T47D (cell line): ENCODE measurements at regions not wholly inside any gene's neighbourhood (a gene's known extent, or its start where the extent isn't known, plus 50 kb on each side); places are given as distances from the start of the nearest gene placed in this dataset.

ENCODE experiments used
- DNase-seq, 2 experiments: peaks; one replicate each; pipeline versions ENCODE4 v3.0.0 to v3.0.0-alpha.2; 2011 to 2012; ENCODE audit warnings: low read depth in 1 of 2, low spot score in 1 of 2
- JUND ChIP-seq: IDR thresholded peaks from 2 replicates; pipeline ENCODE4 v1.6.1; 2012; ENCODE audit warnings: low read depth
- in situ Hi-C: cut with HindIII; loops from 2 replicates; pipeline ENCODE4 v1.10.0; 2016; ENCODE audit warnings: low sequenced_read_pairs, low pct_unique_long_range_greater_than_20kb

DNA sequence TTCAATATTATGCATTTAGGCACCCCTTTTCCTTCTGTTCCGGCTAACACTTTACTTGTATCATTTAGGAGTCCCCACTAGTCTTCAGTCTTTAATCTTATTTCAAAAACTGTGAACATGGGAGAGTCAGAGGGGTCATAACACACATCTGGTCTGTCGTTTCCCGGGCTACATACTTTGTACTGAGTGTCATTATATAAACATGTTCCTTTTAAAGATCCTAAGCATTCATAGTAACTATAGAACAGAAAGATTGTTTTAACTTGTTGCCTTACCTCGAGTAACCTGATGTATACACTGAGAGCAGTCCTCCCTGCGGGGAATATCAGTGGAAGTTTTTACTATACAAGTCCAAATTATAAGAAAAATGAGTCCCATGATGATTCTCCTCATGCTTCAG is 78.2 kb upstream of the VEPH1 start:
- in situ Hi-C loops, result no loop called here
- DNase-seq, result no peak
- TF ChIP-seq JUND, result no peak

DNA sequence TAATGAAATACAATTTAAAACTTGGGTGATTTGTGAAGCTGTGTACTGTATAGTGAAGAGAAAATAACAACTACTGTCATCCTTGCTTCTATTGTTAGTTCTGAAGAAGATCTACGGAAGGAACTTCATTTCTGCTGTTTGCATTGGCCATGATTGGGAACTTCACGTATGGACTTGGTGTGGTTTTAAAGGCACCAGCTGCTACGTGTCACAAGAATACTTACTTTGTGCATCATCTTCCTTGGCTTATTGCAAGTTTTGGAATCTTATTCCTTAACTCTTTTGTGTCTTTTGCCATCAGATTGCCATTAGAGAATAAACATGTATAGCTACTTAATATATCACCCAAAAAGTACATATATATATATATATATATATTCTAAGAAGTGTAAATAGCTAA is 75.0 kb upstream of the VEPH1 start:
- TF ChIP-seq JUND, result no peak
- in situ Hi-C loops, result no loop called here

DNA sequence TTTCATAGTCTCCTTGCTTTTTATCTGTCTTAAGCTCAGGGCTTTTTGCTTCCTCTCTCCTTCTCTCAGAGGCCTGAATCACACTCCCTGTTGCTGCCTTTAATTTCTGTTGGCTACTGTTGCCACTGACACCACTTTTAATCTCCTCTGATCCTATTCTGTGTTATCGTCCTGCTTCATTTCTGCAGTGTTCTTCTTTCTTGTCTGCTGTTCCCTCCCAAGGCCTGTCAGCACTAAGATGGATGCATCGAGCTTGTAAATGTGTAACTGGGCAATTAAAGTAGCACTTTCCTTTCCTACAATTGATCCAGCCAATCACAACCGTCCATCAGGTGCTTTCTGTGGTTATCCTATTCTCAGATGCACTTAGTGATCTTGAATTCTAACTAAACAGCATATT is 71.3 kb upstream of the VEPH1 start:
- in situ Hi-C loops, result no loop called here
- DNase-seq, result no peak
- TF ChIP-seq JUND, result no peak

More for the DNA sequence above, 75.0 kb upstream of the VEPH1 start:
- no peak for DNase-seq

DNA sequence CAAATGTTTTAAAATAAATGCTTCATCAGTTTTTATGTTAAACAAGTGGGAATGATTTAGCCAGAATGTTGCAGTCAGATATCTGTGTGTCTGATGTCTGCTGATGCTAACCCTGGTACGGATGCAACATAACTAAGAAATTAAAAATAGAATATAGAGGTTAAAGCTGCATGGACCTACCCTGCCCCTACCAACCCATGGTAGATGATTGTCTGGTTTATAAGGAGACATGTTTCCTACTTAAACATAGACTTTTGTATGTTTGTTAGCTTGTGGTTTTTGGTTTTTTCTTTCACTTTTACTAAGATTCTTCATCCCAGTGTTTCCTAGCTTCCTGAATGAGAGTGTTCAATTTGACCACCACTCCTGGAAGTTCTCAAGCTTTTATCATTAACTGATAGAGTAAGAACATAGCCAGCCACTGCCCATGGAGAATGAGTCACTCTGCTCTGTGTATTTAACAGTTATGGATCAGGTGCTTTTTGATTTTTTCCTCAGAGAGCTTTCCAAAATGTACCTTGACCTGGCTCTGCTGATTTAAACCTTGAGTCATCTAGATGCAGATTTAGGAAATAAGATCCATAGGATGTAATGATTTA is 70.7 kb upstream of the VEPH1 start:
- in situ Hi-C loops, result no loop called here
- no peak for DNase-seq
- no peak for TF ChIP-seq JUND

DNA sequence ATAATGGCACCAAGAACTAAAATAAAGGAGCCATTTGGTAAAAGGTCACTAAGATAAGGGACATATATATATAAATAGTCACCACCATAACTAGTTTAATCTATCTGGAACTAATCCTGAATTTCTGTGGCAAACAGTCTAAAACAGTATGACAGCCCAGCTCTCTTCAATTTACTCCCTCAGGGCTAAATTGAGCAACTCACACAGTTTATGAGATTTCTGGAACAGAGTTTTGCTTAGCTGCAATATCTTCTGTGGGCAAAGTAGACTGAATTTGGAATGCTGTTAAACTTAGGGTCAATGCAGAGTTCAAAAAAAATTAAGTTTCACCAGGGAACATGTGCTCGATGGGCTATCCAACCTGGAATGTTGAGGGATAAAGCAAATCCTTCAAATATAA is 70.1 kb upstream of the VEPH1 start:
- DNase-seq, result peak in 1 of 2 experiments; percentile 15
- in situ Hi-C loops, result no loop called here
- no peak for TF ChIP-seq JUND

DNA sequence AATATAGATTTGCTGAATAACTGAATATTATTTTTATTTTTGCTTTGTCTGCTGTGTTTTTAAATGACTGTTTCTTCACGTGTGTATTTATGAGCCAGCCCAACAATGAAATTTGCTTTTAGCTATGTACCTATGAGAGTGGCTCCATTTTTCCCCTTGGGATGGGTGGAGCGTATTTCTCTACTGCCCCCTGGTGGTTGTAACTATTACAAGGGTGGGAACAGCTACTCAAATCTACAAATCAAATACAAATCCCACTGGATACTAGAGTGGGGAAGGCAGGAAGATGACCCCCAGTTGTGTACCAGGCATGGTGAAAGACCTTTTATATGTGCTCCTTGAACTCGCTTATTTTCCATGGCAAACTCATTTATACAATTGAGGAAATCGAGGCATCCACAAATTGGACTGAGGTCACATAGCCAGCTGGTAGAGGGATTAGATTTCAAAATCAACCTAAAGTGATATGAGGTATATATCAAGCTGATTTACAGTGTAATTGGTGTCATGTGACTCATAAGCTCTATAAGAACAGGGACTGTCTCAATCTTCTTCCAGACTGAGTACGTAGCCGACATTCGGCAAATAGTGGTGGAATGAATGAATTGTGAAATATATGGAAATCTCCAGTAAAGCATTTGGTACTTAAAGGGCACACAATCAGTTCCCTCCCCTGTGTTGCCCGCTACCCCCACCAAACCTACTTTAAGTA is 69.5 kb upstream of the VEPH1 start:
- in situ Hi-C loops, result no loop called here
- peak; percentile 16 to 77 for DNase-seq
- no peak for TF ChIP-seq JUND

DNA sequence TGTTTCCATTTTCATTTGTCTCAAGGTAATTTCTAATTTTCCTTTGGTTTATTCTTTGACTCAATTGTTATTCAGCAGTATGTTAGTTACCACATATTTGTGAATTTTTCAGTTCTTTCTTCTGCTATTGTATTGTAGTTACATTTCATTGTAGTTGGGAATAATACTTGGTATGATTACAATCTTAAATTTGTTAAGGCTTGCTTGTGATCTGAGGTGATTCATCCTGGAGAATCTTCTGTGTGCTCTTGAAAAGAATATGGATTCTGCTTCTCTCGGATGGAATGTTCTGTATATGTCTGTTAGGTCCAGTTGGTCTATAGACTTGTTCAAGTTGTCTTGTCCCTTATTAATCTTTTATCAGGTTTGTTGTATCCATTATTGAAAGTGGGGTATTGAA is 63.4 kb upstream of the VEPH1 start:
- no peak for TF ChIP-seq JUND
- in situ Hi-C loops, result no loop called here
- no peak for DNase-seq

DNA sequence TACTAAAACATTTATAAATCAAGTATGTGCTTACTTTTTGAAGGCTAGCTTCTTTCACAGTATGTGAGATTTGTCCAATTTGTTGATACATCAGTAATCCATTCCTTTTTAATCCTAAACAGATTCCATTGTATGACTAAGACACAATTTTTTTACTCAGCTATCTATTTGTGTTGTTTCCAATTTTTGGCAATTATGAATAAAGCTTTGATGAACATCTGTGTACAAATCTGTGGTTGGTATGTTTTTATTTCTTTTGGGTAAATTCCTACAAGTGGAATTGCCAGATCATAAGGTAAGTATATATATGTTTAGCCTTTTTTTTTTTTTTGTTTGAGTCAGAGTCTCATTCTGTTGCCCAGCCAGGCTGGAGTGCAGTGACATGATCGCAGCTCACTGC is 56.2 kb upstream of the VEPH1 start:
- DNase-seq, result no peak
- no peak for TF ChIP-seq JUND
- in situ Hi-C loops, result no loop called here
